ENCODE measurements at regions not wholly inside any gene's neighbourhood (a gene's known extent, or its start where the extent isn't known, plus 50 kb on each side); places are given as distances from the start of the nearest gene placed in this dataset.
"Not testable (repeated sequence)": the region's sequence is repeated elsewhere in the genome, so short reads cannot be mapped to it uniquely, and the experiment has no call there.

DNA sequence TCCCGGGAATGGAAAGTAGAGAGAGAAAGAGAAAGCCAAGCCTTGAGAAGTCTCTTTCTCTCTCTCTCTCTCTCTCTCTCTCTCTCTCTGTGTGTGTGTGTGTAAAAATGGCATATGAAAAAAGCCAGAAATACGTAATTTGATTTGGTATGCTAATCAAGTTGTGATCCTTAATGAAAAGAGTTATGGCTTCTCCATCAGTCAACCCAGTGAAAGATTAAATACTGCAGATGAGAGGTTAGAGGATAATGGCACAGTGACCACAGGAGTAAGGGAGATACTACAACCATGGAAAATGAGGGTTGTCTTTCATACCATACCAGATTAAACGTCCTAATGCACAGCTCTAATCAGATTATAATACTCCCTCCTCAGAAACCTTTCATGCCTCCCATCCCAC, 193.5 kb upstream of the SOX2 start:
- DNase-seq, result no peak

DNA sequence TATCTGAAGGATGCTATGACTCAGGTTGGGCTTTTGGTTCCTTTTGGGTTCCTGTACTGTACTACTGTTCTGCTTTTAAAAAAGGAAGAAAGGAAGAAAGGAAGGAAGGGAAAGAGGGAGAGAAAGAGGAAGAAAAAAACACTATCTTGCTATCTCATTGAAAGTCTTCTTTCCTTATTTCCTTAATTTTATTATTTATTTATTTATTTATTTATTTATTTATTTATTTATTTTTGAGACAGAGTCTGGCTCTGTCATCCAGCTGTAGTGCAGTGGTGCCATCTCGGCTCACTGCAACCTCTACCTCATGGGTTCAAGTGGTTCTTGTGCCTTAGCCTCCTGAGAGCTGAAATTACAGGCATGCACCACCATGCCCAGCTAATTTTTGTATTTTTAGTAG, 198.9 kb upstream of the SOX2 start:
- no peak for DNase-seq

DNA sequence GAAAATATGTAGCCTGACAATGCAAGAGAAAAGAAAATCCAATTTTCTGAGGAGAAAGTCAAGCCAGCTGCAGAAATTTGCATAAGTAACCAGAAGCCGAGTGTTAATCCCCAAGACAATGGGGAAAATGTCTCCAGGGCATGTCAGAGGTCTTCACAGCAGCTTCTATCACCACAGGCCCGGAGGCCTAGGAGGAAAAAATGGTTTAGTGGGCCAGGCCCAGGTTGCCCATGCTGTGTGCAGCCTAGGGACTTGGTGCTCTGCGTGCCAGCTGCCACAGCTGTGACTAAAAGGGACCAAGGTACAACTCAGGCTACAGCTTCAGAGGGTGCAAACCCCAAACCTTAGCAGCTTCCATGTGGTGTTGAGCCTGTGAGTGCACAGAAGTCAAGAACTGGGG, 201.2 kb upstream of the SOX2 start:
- no peak for DNase-seq

DNA sequence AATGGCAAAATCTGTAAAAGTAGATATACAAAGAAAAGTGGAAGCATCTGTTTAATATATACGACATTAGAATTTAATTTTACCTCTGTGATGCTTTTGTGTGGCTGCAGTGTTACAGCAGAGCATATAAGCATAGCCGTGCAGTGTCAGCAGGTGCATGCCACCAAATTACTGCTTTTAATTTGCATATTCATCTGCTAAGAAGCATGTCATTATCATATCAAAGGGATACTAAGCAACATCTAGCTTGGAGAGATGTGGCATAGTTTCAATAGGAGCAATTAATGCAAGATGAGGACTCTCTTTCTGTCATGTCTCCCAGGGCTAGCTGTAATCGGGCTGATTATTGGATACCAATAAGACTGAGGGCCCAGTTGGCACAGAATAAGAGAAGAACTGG, 214.4 kb upstream of the SOX2 start:
- DNase-seq, result no peak

DNA sequence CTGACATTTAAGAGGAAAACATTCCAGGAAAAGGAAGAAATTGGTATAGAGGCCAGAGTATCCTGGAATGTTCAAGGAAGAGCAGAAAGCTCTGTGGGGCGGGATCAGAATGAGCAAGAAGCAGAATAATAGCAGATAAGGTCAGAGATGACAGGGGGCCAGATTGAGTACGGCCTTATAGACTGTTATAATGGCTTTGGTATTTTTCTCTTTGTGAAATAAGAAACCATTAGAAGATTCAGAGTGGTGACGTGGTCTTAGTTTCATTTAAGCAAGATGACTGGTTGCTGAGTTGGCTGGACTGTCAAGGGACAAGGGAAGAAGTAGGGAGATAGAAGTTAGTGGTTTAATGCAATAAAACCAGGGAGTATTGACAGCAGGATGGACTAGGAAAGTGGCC, 218.3 kb upstream of the SOX2 start:
- no peak for DNase-seq

DNA sequence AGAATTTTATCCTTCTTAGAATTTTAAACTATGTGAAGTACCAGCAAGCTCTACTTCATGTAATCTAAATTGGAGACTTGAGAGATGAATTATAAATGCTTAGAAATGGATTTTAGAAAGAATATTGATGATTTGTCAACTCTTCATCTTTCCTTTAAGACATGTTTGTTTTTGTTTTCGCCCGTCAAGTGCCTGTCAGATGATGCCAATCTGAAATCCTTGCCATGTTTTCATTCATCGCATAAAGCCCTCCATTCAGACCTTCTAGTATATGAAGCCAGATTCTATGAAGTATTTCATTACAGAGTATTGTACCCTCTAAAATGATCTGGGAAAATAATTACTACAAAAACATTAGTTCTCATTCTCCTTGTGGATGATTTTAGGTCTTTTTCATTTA, 223.2 kb upstream of the SOX2 start:
- no peak for DNase-seq

DNA sequence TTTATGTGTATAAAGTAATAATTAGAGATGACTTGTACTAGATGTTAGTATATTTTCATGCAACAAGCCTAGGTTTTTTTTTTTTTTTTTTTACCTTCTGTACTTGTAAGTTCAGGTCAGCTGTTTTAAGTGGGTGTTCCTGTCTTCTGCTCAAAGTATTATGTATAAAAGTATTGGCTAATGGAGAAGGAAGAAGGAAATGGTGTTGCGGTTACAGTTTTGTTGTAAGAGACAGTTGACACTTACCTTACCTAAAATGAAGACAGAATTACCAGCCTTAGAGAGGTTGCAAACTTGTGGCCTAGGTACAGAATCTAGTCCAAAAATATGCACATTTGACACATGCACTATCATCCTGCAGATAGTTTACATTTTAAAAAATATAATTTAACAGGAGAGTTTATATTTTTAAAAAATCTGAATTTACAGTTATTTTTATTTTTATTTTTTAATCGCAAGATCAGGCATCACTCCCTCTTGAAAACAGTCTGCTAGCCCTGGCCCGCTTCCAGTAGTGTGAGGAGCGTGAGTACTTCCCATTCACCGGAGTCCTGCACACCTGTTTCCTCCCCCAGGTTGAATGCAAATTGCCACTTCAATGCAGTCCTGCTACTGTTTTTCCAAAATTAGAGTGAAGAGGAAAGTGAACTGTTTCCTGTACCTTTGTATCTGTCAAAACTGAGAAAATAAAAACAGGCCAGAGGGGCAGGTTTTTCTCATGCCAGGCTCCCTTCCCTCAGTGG, 224.3 kb upstream of the SOX2 start:
- no peak for DNase-seq

DNA sequence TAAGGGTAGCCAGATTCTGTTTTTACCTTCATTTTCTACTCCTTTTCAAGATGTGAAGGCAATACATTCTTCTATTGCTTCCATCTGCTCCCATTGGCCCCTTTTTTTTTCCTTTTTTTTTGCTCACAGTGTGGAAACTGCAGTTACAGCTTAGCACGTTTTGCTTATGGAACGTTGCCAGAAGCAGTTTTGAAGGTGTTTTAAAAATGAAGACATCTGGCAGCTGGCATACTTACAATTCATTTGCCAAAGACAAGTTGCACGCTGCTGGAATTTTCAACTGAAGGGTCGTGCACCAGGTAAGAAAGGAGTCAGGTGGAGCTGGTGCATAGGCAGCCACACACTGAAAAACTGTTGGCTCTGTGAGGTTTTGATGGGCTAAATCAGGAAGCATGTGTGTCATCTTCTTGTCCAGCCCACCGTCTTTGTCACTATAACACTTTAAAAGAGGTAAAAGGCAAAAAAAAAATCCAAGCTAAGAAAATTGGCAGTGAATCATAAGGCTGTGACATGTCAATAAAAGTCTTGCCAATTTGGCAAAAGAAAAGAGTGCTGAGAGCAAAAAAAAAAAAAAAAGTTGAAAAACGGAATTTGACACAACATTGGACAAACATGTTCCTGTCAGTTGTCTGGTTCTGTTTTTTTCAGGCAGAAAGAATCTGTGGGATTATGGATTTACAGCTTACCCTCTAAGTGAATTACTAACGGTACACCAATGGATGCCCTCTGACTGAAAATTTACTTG, 225.4 kb upstream of the SOX2 start:
- DNase-seq, result no peak

DNA sequence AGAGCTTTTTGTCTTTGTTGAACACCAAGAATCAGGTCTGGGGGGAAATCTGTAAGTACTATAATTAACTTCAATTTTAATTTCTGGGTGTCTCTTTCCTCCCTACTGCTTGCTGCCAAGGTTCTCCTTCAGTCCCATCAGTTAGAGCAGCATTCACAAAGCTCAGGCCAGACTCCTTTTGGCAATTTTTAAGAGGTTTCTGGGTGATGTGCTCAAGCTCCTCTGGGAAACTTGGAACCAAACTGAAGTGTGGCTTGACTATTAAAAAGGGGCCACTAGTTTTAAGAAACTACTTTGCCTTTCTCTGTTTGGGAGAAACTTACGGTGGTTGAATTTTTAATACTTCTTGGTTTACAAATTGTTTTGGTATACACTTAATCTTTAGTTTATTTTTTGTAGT, 227.7 kb upstream of the SOX2 start:
- DNase-seq, result no peak

DNA sequence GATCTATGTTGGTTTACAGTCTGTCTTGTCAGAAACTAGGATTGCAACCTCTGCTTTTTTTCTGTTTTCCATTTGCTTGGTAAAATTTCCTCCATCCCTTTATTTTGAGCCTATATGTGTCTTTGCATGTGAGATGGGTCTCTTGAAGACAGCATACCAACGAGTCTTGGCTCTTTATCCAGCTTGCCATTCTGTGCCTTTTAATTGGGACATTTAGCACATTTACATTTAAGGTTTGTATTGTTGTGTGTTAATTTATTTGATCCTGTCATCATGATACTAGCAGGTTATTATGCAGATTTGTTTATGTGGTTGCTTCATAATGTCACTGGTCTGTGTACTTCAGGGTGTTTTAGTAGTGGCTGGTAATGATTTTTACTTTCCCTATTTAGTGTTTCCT, 236.6 kb upstream of the SOX2 start:
- not testable (repeated sequence) for DNase-seq

DNA sequence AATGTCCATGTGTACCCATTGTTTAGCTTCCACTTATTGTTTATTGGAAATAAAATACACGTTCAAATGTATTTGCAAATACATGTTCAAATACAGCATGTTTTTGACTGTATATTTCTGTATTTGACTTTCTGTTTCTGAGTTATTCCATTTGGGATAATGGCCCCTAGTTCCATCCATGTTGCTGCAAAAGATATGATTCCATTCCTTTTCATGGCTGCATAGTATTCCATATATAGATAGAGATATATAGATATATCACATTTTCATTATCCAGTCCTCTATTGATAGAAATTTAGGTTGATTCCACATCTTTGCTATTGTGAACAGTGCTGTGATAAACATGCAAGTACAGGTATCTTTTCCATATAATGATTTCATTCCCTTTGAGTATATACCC, 241.4 kb upstream of the SOX2 start:
- DNase-seq, result no peak

DNA sequence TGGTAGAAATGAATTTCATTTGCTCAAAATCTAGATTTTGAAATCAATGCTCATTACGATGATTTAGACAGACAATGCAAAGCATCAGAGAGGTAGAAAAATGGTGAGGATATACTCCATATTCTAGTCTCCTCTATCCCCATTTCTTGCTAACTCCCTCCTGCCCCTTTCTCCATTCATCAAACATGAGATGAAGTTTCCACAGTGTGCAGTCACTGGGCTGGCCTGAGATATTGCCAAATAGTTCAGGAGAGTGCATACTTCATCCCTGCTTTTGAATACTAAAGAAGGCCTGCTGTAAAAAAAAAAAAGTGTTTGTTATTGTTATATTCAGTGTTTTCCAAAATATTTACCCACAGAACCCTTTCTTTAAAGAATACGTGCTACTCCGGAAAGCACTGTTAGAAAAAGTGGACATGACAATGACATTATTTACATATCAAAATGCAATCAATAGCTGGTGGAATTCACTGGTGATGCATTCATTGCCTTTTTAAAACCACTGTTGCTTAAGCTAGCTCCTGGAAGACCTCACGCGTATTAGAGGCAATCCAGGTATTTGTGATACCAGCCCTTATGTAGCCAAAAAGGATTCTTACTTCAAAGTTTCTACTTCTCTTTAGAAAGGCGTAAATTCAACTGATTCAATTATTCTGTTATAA, 247.6 kb upstream of the SOX2 start:
- no peak for DNase-seq

DNA sequence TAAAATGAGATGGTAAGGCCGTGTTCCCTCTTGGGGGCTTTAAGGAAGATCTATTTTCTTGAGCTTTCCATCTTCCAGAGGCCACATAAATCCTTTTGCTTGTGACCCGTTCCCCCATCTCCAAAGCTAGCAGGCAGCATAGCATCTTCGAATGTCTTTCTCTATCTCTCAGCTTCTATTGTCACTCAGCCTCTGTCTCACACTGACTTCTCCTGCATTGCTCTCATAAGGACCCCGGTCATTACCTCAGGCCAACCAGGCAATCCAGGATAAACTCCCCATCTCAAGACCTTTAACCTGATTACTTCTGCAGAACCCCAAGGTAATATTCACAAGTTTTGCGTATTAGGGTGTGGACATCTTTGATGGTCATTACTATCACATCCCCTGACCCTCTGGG, 250.3 kb upstream of the SOX2 start:
- DNase-seq, result no peak

DNA sequence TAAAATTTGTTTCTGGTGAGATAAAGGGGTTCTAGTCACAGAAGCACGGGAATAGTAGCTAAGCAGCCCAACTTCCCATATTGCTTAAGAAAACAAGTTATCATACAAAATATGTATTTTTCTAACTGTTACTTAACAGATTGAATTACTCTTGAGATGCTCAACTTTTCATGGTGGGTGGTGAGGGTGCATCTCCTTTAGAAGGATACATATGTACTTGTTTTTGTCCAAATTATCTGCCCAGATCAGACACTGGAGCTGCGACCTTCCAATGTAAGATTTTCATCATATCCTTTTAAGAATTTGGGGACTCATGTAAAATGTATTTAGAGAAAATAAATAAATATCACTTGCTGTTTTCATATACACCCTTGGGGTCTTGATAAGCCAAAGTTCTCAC, 252.2 kb upstream of the SOX2 start:
- no peak for DNase-seq

DNA sequence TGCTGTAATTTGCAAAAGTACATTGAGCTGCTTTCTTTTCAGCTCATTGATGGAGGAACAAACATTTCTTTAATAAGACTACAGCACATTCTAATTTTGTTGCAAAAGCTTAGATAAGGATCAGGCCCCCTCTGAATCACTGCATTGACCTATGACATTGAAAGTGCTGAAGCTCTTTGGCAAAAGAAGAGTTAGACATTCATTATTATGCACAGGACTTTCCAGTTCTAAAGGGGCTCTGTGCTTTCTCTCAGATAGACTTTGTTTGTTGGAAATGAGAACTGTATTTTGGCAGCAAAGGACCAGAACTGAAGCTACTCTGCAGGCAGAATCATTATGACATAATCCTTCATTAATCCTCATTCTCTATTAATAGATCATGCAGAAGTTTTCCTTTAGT, 252.9 kb upstream of the SOX2 start:
- DNase-seq, result no peak

DNA sequence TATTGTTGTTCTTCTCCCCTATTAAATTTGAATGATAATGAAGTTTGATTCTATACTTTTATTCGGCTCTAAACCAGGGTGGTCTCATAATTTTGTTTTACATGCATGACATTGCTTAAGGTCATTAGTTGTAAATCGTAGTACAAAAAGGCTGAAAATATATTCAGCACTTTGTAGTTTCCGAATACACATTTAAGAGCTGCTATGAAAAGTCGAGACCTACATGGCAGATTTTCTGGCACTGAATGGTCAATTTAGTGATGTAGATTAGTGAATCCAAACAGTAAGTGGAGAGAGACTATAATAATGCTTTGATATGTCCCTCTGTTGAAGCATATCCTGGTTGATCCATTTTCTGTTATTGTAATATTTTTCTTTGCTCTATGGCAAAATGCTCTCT, 254.0 kb upstream of the SOX2 start:
- DNase-seq, result no peak

DNA sequence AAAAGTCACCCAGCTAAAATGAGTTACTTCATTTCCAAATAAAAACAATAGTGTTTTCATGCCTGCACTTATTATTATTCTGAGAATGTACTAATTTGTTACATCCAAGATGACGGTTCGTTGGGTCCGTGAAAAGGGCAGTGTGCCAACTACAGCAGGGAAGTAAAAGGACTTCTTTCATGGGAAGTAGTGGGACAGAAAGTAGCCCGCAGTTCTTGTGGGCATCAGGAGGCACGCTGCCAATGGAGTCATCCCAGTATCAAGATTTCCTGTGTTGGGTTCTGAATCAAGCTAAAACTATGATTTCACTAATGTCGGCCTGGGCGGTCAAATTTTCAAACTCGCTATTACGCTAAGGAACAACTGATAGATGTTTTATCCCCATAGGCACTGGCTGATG, 254.5 kb upstream of the SOX2 start:
- no peak for DNase-seq

DNA sequence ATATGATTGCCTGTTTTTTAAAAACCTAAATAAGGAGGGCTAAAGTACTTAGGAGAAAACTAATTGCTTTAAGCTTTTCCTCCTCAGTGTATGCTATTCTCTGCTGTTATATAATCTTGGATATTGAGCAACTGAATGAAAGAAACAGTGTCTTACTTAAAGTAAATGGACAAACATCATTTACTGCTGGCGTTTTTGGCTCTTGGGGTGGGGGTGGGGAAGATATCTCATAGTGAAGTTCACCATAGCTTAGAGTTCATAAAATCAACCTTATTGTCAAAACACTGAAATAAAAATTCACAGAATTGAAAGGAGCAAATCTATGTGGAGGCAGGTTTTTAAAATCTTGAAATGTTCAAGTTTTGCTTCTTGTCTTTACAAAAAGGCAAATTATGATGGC, 256.4 kb upstream of the SOX2 start:
- no peak for DNase-seq

DNA sequence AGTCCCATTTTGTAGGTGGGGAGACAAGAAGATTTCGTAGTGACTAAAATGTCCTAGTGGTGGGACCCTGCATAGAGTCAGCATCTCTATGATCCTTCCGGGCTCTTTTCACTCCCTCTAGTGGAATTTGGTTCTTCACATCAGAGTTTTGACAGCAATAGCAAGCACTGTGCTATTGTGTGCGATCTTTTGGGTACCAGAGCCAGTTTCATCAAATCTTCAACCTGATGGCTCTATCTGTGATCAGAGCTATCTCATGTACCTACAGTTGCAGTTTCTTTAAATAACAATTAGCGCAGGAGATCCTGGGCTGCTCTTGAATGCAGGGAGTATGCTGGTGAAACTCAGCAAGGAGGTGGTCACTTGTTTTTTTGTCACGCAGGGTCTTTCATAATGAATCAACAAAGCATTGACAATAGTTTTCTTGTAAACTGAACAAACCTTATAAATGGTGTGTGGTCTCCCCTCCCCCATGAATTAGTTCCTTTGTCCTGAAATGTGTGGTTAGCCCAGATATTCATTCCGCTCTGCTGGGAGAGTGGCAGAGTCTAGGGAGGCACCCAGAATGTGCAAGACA, 257.2 kb upstream of the SOX2 start:
- DNase-seq, result no peak

DNA sequence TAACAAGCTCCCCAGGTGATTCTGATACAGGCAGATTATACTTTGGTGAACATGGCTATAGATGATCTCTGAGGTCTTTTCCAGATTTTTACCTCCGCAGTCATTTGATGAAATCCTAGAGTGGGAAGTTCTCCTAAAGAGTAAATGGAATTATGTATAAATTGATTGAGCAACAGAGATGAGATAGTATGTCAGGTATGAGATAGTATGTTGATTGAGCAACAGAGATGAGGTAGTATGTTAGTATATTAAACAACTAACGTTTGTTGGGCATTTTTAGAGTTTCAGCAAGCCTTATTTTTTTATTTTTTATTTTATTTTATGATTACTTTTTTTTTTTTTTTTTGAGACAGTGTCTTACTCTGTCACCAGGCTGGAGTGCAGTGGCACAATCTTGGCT, 265.0 kb upstream of the SOX2 start:
- DNase-seq, result no peak

DNA sequence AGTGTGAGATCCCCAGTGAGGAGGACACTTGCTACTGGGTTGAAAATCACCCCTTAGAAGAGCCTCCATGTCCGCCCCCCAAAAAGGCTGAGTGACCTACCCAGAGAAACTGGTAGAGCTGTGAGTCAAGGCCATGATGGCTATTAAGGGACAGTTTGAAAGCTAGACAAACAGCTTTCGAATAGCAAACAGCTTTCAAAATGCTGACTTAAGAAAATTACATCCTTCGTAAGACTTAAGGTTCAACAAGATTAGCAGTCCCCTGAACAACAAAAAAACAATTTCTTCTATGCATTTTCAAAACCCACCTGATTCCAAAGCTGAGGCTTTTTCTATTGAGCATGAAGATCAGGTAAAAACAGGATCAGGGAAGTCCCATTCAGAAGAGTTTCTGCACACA, 269.7 kb upstream of the SOX2 start:
- no peak for DNase-seq

DNA sequence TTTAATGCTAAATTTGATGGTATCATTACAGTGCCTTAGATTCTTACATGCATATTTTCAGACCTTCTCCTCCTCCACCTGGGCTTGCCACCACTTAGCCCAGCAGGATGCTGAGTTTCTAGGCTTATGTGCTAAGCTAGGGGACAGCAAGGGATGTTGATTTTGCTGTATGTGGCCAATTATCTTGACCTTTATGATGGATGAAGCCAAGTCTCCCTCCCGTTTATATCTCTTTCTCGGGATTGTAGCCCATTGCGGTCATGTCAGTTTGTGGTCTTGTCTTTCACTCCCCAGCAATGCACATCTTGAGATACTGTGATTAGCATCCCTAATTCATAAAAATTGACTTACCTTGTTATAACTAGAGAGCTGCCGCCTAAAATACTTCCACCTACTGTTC, 278.7 kb upstream of the SOX2 start:
- no peak for DNase-seq

DNA sequence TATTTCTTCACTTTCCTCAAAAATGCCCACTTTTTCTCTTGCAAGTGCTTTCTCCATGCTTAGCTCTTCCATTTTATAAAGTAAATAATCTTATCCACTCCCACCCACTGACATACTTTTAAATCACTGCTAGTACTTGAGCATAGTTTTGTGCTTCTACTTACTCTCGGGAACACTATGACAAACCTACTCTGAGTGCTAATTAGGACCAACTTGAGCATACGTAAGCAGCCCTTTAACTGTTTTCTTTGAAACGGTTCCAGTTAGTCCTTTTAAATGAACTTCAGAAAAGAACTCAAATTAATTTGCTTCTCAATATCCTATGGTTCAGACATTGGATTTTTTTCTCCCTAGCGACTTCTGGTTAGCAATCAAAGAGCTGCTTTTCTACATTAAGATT, 280.0 kb upstream of the SOX2 start:
- DNase-seq, result no peak

DNA sequence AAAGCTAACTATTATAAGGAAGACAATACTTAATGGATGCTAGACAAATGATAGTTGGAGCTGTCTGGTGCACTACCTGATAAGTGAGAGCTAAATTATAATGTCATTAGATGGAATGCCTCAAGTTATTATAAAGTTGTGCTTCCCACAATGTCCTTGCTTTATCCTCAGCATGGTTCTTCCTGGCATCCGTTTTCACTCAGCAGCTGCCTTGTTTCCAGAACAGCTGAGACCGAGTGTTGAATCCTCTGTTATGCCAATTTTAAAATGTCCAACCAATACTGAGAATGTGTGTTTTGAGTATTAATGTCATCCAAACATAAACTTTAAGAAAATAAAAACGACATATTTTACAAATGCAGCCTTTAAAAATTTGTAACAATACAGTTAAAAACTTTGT, 286.7 kb upstream of the SOX2 start:
- no peak for DNase-seq

All from GDM1 (cell line).